HG02973 (cell line): ENCODE measurements at regions not wholly inside any gene's neighbourhood (a gene's known extent, or its start where the extent isn't known, plus 50 kb on each side); places are given as distances from the start of the nearest gene placed in this dataset.
"Not testable (repeated sequence)": the region's sequence is repeated elsewhere in the genome, so short reads cannot be mapped to it uniquely, and the experiment has no call there.

Experiments
- ATAC-seq: cut with Tn5 transposase; IDR thresholded peaks from one replicate; pipeline ENCODE4 v1.9.1; 2021; ENCODE audit warnings: moderate library complexity; ENCODE audit not compliant: unreplicated experiment

- no peak for ATAC-seq
Measured at GRCh38 chr13:65264066-65264465, 1966.1 kb downstream of the PCDH9 start.

GRCh38 chr13:65260946-65261891 lies 1968.9 kb downstream of the PCDH9 start:
- ATAC-seq = no peak

- ATAC-seq = no peak
Measured at GRCh38 chr13:65240773-65241172, 1989.4 kb downstream of the PCDH9 start.

- no peak for ATAC-seq
Measured at GRCh38 chr13:65236841-65237418, 1993.2 kb downstream of the PCDH9 start.

- ATAC-seq = no peak
Measured at GRCh38 chr13:65217471-65217995, 2012.6 kb downstream of the PCDH9 start.

- not testable (repeated sequence) for ATAC-seq
Measured at GRCh38 chr13:65202845-65203244, 2027.3 kb downstream of the PCDH9 start.

- ATAC-seq = no peak
Measured at GRCh38 chr13:65188721-65189120, 2041.4 kb downstream of the PCDH9 start.

GRCh38 chr13:65168026-65168425 lies 2062.1 kb downstream of the PCDH9 start:
- ATAC-seq = no peak

GRCh38 chr13:65166675-65167074 lies 2063.5 kb downstream of the PCDH9 start:
- no peak for ATAC-seq

- no peak for ATAC-seq
Measured at GRCh38 chr13:65159803-65160202, 2070.3 kb downstream of the PCDH9 start.

- no peak for ATAC-seq
Measured at GRCh38 chr13:65155861-65156260, 2074.3 kb downstream of the PCDH9 start.

GRCh38 chr13:65154661-65155447 lies 2075.3 kb downstream of the PCDH9 start:
- no peak for ATAC-seq

- ATAC-seq = no peak
Measured at GRCh38 chr13:65149687-65150086, 2080.4 kb downstream of the PCDH9 start.

GRCh38 chr13:65143920-65144319 lies 2086.2 kb downstream of the PCDH9 start:
- no peak for ATAC-seq

- no peak for ATAC-seq
Measured at GRCh38 chr13:65133094-65133493, 2097.0 kb downstream of the PCDH9 start.

- ATAC-seq = no peak
Measured at GRCh38 chr13:65125236-65125635, 2104.9 kb downstream of the PCDH9 start.

GRCh38 chr13:65112531-65112941 lies 2117.6 kb downstream of the PCDH9 start:
- ATAC-seq = no peak

GRCh38 chr13:65112123-65112522 lies 2118.0 kb downstream of the PCDH9 start:
- no peak for ATAC-seq

- no peak for ATAC-seq
Measured at GRCh38 chr13:65111223-65111622, 2118.9 kb downstream of the PCDH9 start.

- ATAC-seq = not testable (repeated sequence)
Measured at GRCh38 chr13:65104436-65104835, 2125.7 kb downstream of the PCDH9 start.

- no peak for ATAC-seq
Measured at GRCh38 chr13:65103351-65103750, 2126.8 kb downstream of the PCDH9 start.
